ENCODE measurements at regions not wholly inside any gene's neighbourhood (a gene's known extent, or its start where the extent isn't known, plus 50 kb on each side); places are given as distances from the start of the nearest gene placed in this dataset.

DNA sequence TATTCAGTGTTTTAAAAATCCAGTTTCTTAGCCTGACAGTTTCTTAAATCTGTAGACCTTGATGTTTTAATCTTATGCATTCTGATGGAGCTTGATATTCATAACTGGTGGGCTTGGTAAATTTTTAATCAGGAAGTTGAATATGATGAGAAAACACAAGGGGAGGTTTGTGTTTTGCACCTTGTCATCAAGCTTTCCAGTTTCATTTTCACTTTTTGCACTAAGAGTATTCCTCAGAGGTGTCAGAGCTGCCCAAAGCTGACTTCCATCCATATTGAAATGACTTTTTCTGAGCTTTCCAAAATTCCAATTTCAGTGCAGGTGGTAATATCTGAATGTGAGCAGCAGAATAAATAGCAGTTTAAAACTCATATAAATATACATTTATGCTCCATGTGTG, 555.0 kb upstream of the RBFOX1 start:
- TF ChIP-seq, protein P1, sequence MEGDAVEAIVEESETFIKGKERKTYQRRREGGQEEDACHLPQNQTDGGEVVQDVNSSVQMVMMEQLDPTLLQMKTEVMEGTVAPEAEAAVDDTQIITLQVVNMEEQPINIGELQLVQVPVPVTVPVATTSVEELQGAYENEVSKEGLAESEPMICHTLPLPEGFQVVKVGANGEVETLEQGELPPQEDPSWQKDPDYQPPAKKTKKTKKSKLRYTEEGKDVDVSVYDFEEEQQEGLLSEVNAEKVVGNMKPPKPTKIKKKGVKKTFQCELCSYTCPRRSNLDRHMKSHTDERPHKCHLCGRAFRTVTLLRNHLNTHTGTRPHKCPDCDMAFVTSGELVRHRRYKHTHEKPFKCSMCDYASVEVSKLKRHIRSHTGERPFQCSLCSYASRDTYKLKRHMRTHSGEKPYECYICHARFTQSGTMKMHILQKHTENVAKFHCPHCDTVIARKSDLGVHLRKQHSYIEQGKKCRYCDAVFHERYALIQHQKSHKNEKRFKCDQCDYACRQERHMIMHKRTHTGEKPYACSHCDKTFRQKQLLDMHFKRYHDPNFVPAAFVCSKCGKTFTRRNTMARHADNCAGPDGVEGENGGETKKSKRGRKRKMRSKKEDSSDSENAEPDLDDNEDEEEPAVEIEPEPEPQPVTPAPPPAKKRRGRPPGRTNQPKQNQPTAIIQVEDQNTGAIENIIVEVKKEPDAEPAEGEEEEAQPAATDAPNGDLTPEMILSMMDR (IDR thresholded peaks at IDR 0.05) = no peak
- no peak for TF ChIP-seq POLR2AphosphoS5 (IDR thresholded peaks at IDR 0.05)
- TF ChIP-seq POLR2A (IDR thresholded peaks at IDR 0.05) = no peak
- H3K27me3 ChIP-seq = no peaks in the 10 kb centered on the region
- H3K9me3 ChIP-seq = no peaks in the 10 kb centered on the region
- H3K4me3 ChIP-seq = no peak overlapping the region
- H3K36me3 ChIP-seq = no peaks in the 10 kb centered on the region
- no peak overlapping the region for H3K27ac ChIP-seq
- no peaks in the 10 kb centered on the region for H3K4me1 ChIP-seq
- DNase-seq (ENCODE audit: low spot score in 2 of 2) = no peak
- intact Hi-C loops (cut with DNase I; ENCODE audit: low total_unique reads) = no loop called here

DNA sequence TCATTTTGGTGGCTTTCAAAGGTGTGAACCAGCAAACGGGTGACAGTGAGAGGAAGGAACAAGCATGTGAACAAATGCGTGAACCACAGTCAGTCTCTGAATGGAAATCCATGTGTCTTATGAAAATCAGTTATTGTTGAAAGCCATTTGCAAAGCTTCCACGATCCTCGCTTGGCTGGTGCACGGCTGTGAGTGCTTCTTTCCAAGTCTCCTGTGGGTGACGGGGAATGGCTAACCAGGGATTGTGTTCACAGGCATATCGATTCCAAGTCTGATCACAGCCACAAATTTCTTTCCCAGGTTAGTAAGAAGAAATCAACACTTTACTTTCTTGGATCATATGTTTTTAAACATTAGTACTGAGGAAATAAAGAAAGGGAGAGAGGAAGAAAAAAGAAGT, 556.9 kb upstream of the RBFOX1 start:
- Histone ChIP-seq H3K36me3 (no peaks in the 10 kb centered on the region), H3K4me3 (no peak overlapping the region), H3K4me1 (no peaks in the 10 kb centered on the region), H3K27ac (no peak overlapping the region), H3K27me3 (no peaks in the 10 kb centered on the region), H3K9me3 (no peaks in the 10 kb centered on the region)
- TF ChIP-seq, protein P1 (IDR thresholded peaks at IDR 0.05) = no peak
- DNase-seq (ENCODE audit: low spot score in 2 of 2) = no peak
- intact Hi-C loops (cut with DNase I; ENCODE audit: low total_unique reads) = no loop called here

DNA sequence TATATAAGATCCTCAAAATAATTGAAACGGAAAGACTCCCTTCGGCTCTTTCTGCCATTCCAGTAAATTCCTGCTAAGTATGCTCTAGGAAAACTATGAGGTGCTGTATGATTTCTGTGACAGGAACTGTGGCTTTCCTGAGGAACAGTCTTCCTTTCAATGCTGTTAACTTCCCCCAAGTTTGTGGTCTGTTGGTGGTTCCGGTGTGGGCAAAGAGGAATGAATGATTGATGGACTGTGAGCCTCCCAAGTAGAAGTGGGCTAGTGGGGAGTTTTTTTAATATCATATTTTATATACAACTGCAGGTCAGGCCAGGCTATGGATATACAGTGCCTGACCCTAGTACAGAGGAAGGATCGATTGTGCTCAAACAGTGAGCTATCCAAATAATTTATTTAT, 560.7 kb upstream of the RBFOX1 start:
- no peak overlapping the region for H3K27ac ChIP-seq
- H3K9me3 ChIP-seq = no peaks in the 10 kb centered on the region
- intact Hi-C loops (cut with DNase I; ENCODE audit: low total_unique reads) = no loop called here
- DNase-seq (ENCODE audit: low spot score in 2 of 2) = no peak
- no peak overlapping the region for H3K4me3 ChIP-seq
- no peaks in the 10 kb centered on the region for H3K27me3 ChIP-seq
- TF ChIP-seq, protein P1 (IDR thresholded peaks at IDR 0.05) = no peak
- TF ChIP-seq POLR2A (IDR thresholded peaks at IDR 0.05) (no peak), POLR2AphosphoS5 (IDR thresholded peaks at IDR 0.05) (no peak)
- H3K4me1 ChIP-seq = no peaks in the 10 kb centered on the region
- H3K36me3 ChIP-seq = no peaks in the 10 kb centered on the region

DNA sequence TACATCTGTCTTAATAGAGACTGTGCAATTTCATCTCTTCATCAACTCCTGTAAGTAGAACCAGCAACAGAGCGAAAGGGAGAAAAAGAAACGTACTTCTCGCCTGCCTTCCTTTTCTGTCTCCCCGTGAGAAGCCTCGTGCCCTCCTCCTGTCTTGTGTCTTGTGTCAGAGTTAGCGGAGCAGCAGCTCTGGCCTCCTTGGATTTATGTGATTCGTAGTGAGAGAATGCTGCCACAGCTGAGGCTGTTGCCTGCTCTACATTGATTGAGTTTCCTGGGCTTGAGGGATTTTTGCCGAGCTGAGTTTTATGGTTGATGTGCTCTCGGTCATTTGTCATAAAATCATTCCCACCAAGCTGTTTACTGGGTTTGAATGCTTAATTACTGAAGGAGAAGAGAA, 579.1 kb upstream of the RBFOX1 start:
- no peak for DNase-seq (ENCODE audit: low spot score in 2 of 2)
- H3K9me3 ChIP-seq = no peaks in the 10 kb centered on the region
- no peaks in the 10 kb centered on the region for H3K36me3 ChIP-seq
- intact Hi-C loops (cut with DNase I; ENCODE audit: low total_unique reads) = no loop called here
- TF ChIP-seq, protein P1 (IDR thresholded peaks at IDR 0.05) = no peak
- TF ChIP-seq POLR2A (IDR thresholded peaks at IDR 0.05) (no peak), POLR2AphosphoS5 (IDR thresholded peaks at IDR 0.05) (no peak)
- no peaks in the 10 kb centered on the region for H3K4me1 ChIP-seq
- H3K4me3 ChIP-seq = no peak overlapping the region
- H3K27me3 ChIP-seq = no peaks in the 10 kb centered on the region
- H3K27ac ChIP-seq = no peak overlapping the region

DNA sequence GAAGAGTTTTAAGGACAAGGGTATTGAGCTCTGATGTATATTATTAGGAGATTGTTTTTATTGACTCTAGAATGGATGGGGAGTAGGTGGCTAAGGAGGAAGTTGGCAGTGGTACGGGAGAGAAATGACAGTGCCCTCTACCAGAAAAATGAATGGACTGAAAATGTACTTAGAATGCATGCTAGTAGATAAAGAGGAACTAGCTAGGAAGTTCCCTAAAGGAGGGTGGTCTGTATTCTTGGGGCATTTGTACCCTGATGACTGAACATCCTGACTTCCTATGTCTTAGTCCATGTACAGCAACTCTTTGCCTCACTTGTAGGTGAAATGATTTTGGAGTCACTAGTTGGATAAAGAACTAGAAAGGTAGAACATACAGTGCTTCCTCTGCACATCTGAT, 581.5 kb upstream of the RBFOX1 start:
- no peaks in the 10 kb centered on the region for H3K36me3 ChIP-seq
- H3K4me3 ChIP-seq = no peak overlapping the region
- H3K27me3 ChIP-seq = no peaks in the 10 kb centered on the region
- TF ChIP-seq, protein P1 (IDR thresholded peaks at IDR 0.05) = no peak
- TF ChIP-seq POLR2A (IDR thresholded peaks at IDR 0.05) (no peak), POLR2AphosphoS5 (IDR thresholded peaks at IDR 0.05) (no peak)
- H3K9me3 ChIP-seq = no peaks in the 10 kb centered on the region
- DNase-seq (ENCODE audit: low spot score in 2 of 2) = no peak
- H3K27ac ChIP-seq = no peak overlapping the region
- H3K4me1 ChIP-seq = no peaks in the 10 kb centered on the region
- intact Hi-C loops (cut with DNase I; ENCODE audit: low total_unique reads) = no loop called here

Data from breast epithelium (tissue), 4 donors.